SKM-1 treated with dmso at 0.1 percent for 144 hours (cell line): ENCODE measurements at regions not wholly inside any gene's neighbourhood (a gene's known extent, or its start where the extent isn't known, plus 50 kb on each side); places are given as distances from the start of the nearest gene placed in this dataset.

Source experiments
- DNase-seq: peaks from one replicate; lab custom pipeline; 2025; ENCODE audit not compliant: unreplicated experiment; lab: John Stamatoyannopoulos, UW

GRCh38 chr9:23577611-23578010 lies 248.4 kb downstream of the ELAVL2 start:
- no peak for DNase-seq

GRCh38 chr9:23581931-23582330 lies 244.1 kb downstream of the ELAVL2 start:
- peak; percentile 81 for DNase-seq

DNA sequence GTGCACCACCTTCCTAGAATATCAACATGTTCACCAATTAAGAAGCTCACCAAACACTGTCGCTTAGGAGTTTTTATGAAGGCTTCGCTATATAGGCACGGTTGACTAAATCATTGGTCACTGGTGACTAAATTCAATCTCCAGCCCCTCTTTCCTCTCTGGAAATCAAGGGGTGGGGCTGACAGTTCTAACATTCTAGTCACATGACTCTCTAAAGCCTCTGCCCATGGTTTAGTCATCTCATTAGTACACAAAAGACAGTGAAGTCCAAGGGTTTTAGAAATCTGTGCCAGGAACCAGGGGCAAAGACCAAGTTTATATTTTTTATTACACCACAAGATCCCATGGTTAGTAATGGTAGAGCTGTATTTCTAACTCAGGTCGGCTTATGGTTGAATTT lies 243.2 kb downstream of the ELAVL2 start:
- no peak for DNase-seq

- peak; percentile 40 for DNase-seq
Measured at GRCh38 chr9:23586906-23587305, 239.1 kb downstream of the ELAVL2 start.

- DNase-seq, result no peak
Measured at GRCh38 chr9:23587433-23587832, 238.6 kb downstream of the ELAVL2 start.

DNA sequence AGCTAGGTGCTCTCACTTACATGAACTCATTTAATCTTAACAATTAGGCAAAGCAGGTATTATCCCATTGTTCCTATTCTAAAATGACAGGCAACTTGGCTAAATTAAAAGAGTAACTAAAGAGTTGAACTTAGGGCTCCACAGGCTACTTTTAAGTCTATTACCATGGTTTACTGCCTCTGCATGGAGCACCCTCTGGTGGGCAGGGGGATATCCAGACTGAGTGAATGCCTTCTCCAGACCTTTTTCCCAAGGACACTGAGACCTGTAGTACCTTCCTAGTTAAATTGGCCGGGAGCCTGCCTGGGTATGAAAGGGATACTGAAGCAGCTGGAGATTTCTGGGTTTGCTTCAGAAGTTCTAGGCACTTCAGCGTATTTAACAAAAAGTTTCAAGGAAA lies 238.1 kb downstream of the ELAVL2 start:
- DNase-seq, result no peak

DNA sequence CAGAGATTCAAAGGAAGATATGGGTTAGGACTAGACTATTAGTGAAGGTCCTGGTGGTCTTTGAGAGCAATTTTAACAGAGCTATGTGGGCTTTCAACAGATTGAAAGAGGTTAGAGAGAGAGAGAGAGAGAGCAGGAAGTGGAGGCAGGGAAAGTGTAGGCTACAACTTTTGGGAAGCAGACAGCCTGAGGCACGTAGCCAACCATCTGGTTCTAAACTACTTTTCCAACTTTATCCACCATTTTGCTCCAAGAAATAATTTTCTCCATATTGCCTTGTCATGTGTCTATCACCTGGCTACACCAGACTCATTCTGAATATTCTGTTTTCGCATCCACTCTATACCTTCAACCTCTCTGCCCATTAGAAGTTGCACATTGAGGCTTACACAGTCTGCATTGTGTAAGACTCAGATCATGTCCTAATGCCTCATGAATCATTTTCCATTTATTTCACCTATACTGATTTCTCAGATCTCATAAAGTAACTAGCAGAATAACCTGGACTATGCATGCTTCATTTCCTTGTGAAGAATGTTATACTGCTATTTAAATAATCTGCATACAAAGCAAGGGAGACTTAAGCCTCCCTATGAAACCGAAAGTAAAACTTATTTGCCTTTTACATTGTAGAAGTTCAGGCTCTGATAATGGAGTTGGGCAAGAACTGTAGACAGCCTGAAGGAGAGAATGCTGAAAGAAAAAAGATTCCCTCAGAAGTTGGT lies 235.6 kb downstream of the ELAVL2 start:
- no peak for DNase-seq

DNA sequence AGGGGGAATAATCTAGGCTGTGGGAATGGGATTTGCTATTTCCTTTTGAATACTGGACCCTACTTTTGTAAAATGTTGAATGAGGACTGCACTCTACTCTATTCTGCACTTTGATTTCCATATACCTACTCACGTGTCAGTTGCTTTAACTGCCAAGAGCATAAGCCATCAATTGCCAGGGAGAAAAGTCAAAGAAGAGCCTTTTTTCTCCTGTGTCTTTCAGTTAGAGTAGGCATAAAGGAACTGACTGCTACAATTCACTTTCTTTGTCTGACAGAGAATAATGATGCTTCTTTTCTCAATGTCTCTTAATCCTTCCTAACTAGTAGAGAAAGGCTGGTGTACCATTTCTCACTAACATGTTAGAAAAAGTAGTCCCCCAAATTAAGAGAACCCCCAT lies 231.6 kb downstream of the ELAVL2 start:
- DNase-seq, result no peak

DNA sequence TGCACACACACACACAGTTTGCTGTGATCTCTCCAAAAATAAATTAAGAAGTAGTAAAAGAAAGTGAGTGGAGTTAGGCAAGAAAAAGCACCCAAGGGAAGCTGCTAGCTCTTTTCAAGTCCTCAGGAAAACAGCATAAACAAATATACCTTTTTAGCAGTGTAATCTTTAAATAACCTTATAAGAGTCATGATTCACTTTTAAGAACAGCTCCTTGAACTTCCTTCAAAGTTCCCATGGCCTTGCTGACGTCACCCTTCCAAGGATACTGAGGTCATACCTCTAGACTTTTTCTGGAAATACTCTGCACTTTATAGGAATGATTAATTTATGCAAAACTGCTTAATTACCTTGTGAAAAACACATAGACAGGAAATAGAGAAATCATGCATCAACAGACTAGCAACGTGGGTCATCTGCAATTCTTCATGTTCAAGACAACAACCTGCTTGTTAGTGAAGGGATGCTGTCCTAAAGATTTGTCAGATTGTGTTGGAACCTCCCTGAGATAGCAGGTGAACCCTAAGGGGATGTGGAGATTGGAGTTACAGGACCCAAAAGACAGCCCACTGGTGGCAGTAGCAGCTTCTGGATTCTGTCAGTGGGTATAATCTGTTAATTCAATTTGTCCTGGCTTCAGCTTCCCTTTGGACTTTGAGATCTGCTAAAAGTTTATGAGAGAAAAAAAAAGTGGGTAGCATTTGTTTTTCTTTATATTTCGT lies 229.0 kb downstream of the ELAVL2 start:
- DNase-seq, result no peak

- no peak for DNase-seq
Measured at GRCh38 chr9:23598994-23599393, 227.0 kb downstream of the ELAVL2 start.

- DNase-seq, result no peak
Measured at GRCh38 chr9:23603311-23603710, 222.7 kb downstream of the ELAVL2 start.

DNA sequence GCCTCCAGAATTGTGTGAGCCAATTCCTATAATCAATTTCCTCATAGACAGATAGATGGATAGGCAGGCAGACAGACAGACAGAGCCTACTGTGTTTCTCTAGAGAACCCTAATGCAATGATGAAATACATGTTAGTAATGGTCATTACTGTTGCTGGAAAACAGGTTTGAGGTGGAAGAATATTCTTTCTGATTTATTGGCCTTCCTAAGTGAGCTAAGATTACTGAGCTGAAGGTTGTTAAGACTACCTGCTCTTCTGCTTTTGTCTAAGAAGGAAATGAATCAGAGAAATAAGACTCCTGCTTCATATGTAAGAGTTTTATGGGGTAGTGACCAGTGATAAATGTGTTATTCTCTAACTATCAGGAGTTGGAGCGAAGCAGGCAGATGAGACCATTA lies 219.9 kb downstream of the ELAVL2 start:
- no peak for DNase-seq

GRCh38 chr9:23608456-23608855 lies 217.6 kb downstream of the ELAVL2 start:
- DNase-seq, result no peak

- no peak for DNase-seq
Measured at GRCh38 chr9:23611869-23612268, 214.2 kb downstream of the ELAVL2 start.

DNA sequence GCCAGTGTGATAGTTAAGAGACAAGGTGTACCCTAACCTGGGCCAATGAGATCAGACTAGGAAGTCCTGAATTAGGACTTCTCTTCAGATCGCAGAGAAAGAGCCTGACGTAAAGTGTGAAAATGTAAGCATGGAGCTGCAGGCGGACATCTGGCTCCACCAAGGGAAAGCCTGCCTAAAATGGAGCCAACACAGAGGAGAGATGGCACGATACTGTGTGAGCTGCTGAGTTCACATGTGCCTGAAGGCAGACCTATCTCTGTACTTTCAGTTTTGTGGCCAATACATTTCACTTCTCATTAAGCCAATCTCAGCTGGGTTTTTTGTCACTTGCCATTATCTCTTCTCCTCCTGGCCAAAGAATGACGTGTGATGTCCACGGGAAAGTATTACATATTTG lies 210.5 kb downstream of the ELAVL2 start:
- no peak for DNase-seq

- no peak for DNase-seq
Measured at GRCh38 chr9:23621188-23621587, 204.9 kb downstream of the ELAVL2 start.

GRCh38 chr9:23621924-23622323 lies 204.1 kb downstream of the ELAVL2 start:
- no peak for DNase-seq

DNA sequence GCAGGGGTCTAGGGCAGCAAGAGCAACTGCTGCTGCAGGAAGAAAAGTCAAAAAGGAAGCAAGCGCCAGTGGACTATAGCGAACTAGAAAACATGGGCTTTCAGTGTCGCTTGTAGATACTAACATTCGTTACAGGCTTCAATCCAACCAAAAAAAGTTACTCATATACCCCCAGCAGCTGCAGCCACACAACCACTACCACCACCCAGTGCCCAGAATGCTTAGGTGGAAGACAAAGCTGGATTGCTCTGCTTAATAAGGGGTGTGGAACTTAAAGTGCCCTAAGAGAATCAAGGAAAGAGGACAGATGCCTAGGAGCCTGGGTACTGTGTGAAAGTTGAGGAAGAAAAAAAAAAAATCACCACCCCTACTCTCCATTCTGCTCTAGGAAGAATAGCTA lies 203.6 kb downstream of the ELAVL2 start:
- no peak for DNase-seq

DNA sequence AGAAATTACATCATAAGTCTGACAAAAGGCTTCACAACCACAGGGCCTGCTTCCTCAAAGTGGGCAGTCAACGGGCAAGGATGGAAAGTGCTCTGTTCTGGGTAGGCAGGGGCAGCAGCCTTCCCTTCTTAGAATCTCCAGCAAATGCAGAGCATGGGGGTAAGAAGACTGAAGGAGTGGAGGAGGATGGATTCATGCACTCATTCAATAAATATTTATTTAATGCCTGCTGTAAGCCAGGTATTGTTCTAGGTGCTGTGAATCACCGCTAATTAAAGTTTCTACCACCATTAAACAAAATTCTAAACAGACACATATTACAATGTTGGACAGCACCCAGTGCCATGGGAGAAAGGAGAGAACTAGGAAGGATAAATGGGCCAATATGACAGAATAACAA lies 195.6 kb downstream of the ELAVL2 start:
- DNase-seq, result no peak

GRCh38 chr9:23635276-23635675 lies 190.8 kb downstream of the ELAVL2 start:
- DNase-seq, result no peak

DNA sequence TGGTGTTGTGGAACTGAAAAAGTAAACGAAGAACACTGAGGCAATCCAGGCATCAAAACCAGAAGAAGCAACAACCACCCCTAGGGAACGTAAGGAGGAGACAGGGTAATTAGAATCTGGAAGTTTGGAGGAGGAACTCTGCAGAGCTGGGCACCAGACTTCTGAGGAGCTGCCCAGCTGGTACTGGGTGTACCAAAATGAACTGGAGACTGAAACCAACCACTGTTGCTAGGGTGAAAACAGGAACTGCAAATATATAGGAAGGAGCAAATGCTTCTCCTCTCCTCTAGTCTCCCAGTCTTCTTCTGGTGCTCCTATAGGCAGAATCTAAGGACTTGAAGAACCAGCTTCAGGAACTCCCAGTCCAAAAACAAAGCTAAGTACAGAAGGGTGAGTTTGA lies 189.8 kb downstream of the ELAVL2 start:
- no peak for DNase-seq

DNA sequence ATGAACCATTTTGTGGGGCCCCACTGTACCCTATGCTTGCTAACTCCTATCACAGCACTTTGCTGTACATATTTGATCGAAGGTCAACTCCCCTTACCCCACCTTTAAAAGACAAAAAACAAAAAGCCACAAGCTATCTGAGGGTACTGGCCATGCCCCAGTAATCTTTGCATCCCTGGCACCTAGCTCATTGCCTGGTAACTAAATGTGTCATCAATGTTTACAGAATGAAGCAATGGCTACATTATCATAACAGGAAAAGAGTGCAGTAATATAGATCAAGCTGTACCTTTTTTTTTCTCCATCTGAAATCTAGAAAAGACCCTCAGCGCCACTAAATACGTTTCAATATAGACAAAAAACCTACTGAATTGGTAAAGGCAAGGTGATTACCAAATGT lies 188.0 kb downstream of the ELAVL2 start:
- no peak for DNase-seq
